Thoracic aorta (tissue), 2 donors: ENCODE measurements at regions not wholly inside any gene's neighbourhood (a gene's known extent, or its start where the extent isn't known, plus 50 kb on each side); places are given as distances from the start of the nearest gene placed in this dataset.

Experiments used
- ATAC-seq: fragments of 150-250 bp; one replicate; pipeline ENCODE4 v1.8.0; 2017; ENCODE audit warnings: low read depth; ENCODE audit not compliant: insufficient number of reproducible peaks, low FRiP score
- DNase-seq: peaks from one replicate; pipeline ENCODE4 v3.0.0-alpha.2; 2020; ENCODE audit warnings: low spot score
- H3K27ac ChIP-seq, 2 donors: fragments of 200-600 bp; sonication (generic); 1 replicate in 1 of 2; 2 replicates in 1 of 2; pipeline ENCODE4 v1.5.1; 2016; ENCODE audit warnings: mild to moderate bottlenecking in 2 of 2, moderate library complexity in 2 of 2
- H3K27me3 ChIP-seq: fragments of 200-600 bp; sonication (generic); replicated peaks from 2 replicates; pipeline ENCODE4 v1.6.0; 2016; ENCODE audit warnings: mild to moderate bottlenecking; ENCODE audit not compliant: insufficient read depth
- H3K36me3 ChIP-seq: fragments of 200-600 bp; sonication (generic); one replicate; pipeline ENCODE4 v1.5.1; 2016
- H3K4me1 ChIP-seq, 2 donors: fragments of 200-600 bp; sonication (generic); 1 replicate in 1 of 2; 2 replicates in 1 of 2; pipeline versions ENCODE4 v1.5.1 to v1.6.0; 2016; ENCODE audit warnings: low read depth in 2 of 2, mild to moderate bottlenecking in 1 of 2; ENCODE audit not compliant: control insufficient read depth in 1 of 2
- H3K4me3 ChIP-seq: fragments of 200-600 bp; sonication (generic); 2 replicates; pipeline ENCODE4 v1.5.1; 2016; ENCODE audit warnings: mild to moderate bottlenecking
- H3K9me3 ChIP-seq: fragments of 200-600 bp; sonication (generic); 2 replicates; pipeline ENCODE4 v1.5.1; 2016
- TF ChIP-seq, protein P1 (sequence below): fragments of 200-600 bp; sonication (generic); IDR thresholded peaks from one replicate; pipeline ENCODE4 v1.5.1; 2019; ENCODE audit warnings: antibody characterized with exemption

DNA sequence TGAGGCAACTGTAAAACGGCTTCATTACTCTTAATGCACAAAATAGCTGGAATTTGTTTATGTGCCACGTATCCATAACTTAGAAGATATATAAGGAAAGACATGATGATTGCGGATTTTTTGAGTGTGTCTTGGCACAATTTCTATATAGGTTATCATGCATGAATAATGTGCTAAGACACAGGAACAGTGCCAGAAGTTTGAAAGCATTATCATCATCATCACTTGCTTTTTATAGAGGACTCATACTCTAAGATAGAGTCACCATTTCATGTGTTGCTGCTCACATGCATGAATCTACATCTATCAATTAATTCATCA is 113.4 kb downstream of the ELOVL4 start:
- ATAC-seq (no peak), DNase-seq (no peak)
- Histone ChIP-seq H3K4me3 (no peak overlapping the region), H3K9me3 (no peaks in the 10 kb centered on the region), H3K27ac (no peak overlapping the region), H3K4me1 (no peaks in the 10 kb centered on the region), H3K36me3 (no peaks in the 10 kb centered on the region), H3K27me3 (no peaks in the 10 kb centered on the region)
- TF ChIP-seq, protein P1, sequence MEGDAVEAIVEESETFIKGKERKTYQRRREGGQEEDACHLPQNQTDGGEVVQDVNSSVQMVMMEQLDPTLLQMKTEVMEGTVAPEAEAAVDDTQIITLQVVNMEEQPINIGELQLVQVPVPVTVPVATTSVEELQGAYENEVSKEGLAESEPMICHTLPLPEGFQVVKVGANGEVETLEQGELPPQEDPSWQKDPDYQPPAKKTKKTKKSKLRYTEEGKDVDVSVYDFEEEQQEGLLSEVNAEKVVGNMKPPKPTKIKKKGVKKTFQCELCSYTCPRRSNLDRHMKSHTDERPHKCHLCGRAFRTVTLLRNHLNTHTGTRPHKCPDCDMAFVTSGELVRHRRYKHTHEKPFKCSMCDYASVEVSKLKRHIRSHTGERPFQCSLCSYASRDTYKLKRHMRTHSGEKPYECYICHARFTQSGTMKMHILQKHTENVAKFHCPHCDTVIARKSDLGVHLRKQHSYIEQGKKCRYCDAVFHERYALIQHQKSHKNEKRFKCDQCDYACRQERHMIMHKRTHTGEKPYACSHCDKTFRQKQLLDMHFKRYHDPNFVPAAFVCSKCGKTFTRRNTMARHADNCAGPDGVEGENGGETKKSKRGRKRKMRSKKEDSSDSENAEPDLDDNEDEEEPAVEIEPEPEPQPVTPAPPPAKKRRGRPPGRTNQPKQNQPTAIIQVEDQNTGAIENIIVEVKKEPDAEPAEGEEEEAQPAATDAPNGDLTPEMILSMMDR = no peak

DNA sequence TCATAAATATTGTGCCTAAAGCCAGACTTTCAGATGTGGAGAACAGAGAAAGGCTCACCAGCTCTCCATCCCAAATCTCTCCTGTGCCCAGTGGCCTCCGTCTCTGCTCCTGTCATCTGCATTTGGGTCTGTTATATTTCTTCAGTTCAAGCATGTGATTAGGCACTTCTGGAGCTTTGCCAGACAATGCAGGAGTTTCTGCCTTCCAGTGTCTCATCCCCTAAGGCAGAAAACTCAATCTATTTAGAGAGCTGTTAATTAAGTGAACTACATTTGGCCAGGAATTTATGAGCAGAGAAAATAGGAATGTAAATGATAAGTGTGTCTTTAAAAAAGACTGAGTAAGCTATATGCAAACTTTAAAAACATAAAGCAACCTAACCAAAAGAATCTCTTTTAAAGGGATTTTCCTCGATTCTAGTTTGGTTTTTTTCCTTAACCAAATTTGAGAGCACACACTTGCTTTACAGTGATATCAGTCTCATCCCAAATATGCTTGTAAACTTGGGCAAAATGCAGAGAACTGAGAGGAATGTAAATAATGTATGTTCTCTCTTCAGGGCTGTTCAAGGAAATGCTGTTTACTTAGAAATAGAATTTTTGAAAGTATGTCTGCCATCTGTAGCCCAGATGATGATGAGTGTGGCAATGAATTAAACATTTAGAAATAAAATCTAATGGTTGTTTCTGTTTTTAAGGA is 113.9 kb downstream of the ELOVL4 start:
- no peaks in the 10 kb centered on the region for H3K9me3 ChIP-seq
- no peaks in the 10 kb centered on the region for H3K27me3 ChIP-seq
- no peak overlapping the region for H3K4me3 ChIP-seq
- TF ChIP-seq, protein P1 = no peak
- no peaks in the 10 kb centered on the region for H3K36me3 ChIP-seq
- no peaks in the 10 kb centered on the region for H3K4me1 ChIP-seq
- DNase-seq (no peak), ATAC-seq (no peak)
- H3K27ac ChIP-seq = no peak overlapping the region

DNA sequence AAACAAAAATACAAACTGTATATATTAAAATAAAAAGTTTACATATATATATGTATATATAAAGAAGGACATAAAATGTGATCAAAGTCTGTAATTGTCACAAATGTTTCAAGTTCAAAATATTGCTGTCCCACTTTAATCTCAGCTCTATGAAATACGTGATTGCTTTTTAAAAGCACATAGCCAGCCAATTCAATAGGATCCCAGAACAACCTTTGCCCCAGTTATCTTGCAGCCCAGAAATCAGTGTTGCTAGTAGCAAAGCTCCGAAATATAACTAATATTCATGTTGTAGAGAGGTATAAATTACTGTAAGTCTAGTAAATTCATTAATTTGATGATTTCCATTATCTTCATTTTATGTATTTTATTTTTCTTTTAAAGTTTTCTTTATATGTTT is 114.6 kb downstream of the ELOVL4 start:
- DNase-seq (no peak), ATAC-seq (no peak)
- Histone ChIP-seq H3K27me3 (no peaks in the 10 kb centered on the region), H3K4me3 (no peak overlapping the region), H3K4me1 (no peaks in the 10 kb centered on the region), H3K36me3 (no peaks in the 10 kb centered on the region), H3K9me3 (no peaks in the 10 kb centered on the region), H3K27ac (no peak overlapping the region)
- TF ChIP-seq, protein P1 = no peak

DNA sequence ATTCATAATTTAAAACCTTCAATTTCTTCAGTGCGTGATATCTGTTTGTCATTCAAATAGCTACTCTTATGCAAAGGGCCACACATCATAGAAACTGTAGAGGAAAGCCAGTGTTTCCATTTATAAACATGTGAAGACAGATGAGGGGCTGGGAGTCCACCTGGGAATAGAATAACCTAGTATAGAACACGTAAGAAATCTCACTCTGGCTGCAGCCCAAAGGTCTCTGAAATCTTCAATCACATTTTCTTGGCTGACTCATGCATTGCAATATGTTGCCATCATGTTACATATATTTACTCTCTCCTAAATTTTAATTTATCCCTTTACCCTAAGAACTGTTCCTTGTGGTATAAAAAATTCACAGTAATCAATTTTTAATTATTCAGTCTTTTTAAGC is 123.2 kb downstream of the ELOVL4 start:
- DNase-seq = no peak
- Histone ChIP-seq H3K36me3 (no peaks in the 10 kb centered on the region), H3K27ac (no peak overlapping the region), H3K4me1 (no peaks in the 10 kb centered on the region), H3K4me3 (no peak overlapping the region), H3K27me3 (no peaks in the 10 kb centered on the region), H3K9me3 (no peaks in the 10 kb centered on the region)
- ATAC-seq = no peak
- TF ChIP-seq, protein P1 = no peak

DNA sequence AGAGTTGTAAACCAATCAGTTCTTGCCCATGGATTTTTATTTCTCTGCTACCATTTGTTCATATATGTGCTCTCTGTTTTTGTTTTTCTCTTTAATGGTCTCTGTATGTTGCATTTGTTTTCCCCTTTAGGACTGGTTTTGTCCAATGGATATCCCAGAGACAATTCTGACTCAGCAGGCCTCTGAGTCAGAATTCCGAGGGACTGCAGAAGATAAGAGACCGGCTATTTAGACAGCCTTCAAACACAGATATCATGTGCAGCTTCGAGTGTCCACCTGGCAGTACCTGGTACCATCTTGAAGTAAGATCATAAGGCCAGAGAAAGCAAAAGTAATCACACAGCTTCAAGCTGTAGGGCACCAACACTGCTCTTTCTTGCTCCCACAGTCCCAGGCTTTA is 125.5 kb downstream of the ELOVL4 start:
- no peaks in the 10 kb centered on the region for H3K4me1 ChIP-seq
- H3K36me3 ChIP-seq = no peaks in the 10 kb centered on the region
- no peak for DNase-seq
- no peaks in the 10 kb centered on the region for H3K9me3 ChIP-seq
- TF ChIP-seq, protein P1 = no peak
- H3K27ac ChIP-seq = no peak overlapping the region
- H3K4me3 ChIP-seq = no peak overlapping the region
- H3K27me3 ChIP-seq = no peaks in the 10 kb centered on the region
- no peak for ATAC-seq
